GM12865 (cell line): ENCODE measurements at regions not wholly inside any gene's neighbourhood (a gene's known extent, or its start where the extent isn't known, plus 50 kb on each side); places are given as distances from the start of the nearest gene placed in this dataset.

Experiments
- DNase-seq: peaks from one replicate; pipeline ENCODE4 v3.0.0; 2010; ENCODE audit warnings: low read depth
- H3K4me3 ChIP-seq: 2 replicates; pipeline ENCODE4 v1.5.1; 2011; ENCODE audit warnings: mild to moderate bottlenecking, low read depth, low read length, control low read depth
- CTCF ChIP-seq: IDR thresholded peaks from 2 replicates; pipeline ENCODE4 v1.5.1; 2011; ENCODE audit warnings: low read length, control low read depth, low read depth, inconsistent platforms; ENCODE audit not compliant: insufficient read depth; ENCODE audit errors: missing control alignments

GRCh38 chr5:42884326-42884725 is 72.6 kb upstream of the SELENOP start:
- no peak for TF ChIP-seq CTCF
- H3K4me3 ChIP-seq = no peak overlapping the region
- no peak for DNase-seq

- TF ChIP-seq CTCF = no peak
- H3K4me3 ChIP-seq = no peak overlapping the region
- no peak for DNase-seq
Observed at GRCh38 chr5:42881416-42882117, 69.9 kb upstream of the SELENOP start.

- no peak for DNase-seq
- no peak for TF ChIP-seq CTCF
- no peak overlapping the region for H3K4me3 ChIP-seq
Observed at GRCh38 chr5:42880496-42881150, 68.9 kb upstream of the SELENOP start.

GRCh38 chr5:42879291-42879690 is 67.6 kb upstream of the SELENOP start:
- H3K4me3 ChIP-seq = no peak overlapping the region
- no peak for TF ChIP-seq CTCF
- DNase-seq = no peak

- no peak overlapping the region for H3K4me3 ChIP-seq
- no peak for DNase-seq
- no peak for TF ChIP-seq CTCF
Observed at GRCh38 chr5:42878550-42878949, 66.9 kb upstream of the SELENOP start.

GRCh38 chr5:42878041-42878440 is 66.3 kb upstream of the SELENOP start:
- no peak for DNase-seq
- TF ChIP-seq CTCF = no peak
- H3K4me3 ChIP-seq = no peak overlapping the region
